HG03575 (cell line): ENCODE measurements at regions not wholly inside any gene's neighbourhood (a gene's known extent, or its start where the extent isn't known, plus 50 kb on each side); places are given as distances from the start of the nearest gene placed in this dataset.

Source experiments
- ATAC-seq: cut with Tn5 transposase; IDR thresholded peaks from one replicate; pipeline ENCODE4 v1.9.1; 2021; ENCODE audit not compliant: unreplicated experiment, insufficient number of reproducible peaks, low FRiP score; ENCODE audit errors: extremely low read depth

DNA sequence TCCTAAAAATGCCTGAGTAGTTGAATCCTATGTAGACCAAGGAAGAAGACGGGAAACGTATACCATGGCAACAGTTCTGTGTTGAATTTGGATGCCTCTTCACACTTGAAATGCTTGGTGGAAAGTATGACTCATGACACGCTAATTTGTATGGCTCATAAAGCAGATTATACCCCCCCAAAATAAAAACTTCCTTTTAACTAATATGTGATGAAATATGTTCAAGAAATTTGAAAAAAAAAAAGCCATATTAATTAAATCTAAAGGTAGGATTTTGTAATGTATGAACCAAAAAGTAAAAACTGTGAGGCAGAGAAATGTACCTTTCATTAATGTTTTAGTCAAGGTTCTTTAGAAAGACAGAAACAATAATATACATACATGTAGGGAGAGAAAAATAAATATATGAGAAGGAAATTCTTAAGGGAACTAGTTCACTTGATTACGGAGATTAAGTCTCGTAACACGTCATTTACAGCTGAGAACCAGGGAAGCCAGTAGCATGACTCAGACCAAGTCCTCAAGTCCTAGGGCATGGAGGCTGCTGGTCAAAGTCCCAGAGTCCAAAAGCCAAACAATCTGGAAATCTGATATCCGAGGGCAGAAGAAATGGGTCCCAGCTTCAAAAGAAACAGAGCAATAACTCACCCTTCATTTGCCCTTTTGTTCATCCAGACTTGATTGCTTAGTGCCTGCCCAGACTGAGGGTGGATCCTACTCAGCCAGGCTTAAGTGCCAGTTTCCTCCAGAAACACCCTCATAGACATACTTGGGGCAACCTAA, 485.1 kb downstream of the SEMA3D start:
- ATAC-seq, result no peak

- no peak for ATAC-seq
Observed at GRCh38 chr7:84700563-84701370, 486.1 kb downstream of the SEMA3D start.

GRCh38 chr7:84697506-84697905, 489.4 kb downstream of the SEMA3D start:
- no peak for ATAC-seq

DNA sequence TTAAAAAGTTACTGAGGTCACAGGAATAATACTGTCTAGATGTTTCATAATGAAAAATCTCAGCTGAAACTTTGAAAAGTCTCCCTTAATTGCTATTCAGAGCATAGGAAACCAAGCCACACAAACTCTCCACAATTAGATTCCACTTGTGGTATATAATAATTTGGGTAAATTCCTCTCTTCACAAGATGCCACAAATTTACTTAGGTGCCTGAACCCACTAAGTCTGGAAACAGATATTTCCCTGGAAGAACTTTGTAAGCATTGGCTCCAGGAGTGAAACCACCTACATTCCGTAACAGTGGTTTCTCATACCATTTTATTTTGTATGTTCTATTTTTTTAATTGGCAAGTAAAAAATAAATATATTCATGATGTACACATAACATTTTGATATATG, 493.4 kb downstream of the SEMA3D start:
- no peak for ATAC-seq

GRCh38 chr7:84688671-84689070, 494.1 kb upstream of the SEMA3A start:
- ATAC-seq, result no peak

- no peak for ATAC-seq
Observed at GRCh38 chr7:84686373-84686772, 491.8 kb upstream of the SEMA3A start.

GRCh38 chr7:84684836-84685480, 490.4 kb upstream of the SEMA3A start:
- ATAC-seq, result no peak

DNA sequence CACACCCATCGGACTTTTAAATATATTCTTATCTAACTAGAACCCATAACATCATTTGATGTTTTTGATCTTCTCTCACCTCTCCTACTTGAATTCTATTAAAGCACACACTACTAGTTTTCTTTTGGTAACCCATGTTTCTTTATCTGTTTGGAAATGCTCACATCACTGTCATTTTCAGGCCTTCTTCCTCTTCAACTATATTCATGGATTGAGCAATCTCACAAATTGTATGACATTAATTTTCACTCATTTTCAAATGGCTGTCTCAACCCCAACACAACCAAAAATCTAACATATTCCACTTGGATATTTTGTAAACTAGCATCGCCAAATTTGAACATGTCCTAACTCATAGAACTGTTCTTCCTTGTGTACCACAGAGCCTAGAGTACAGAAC, 488.0 kb upstream of the SEMA3A start:
- ATAC-seq, result no peak

GRCh38 chr7:84678841-84679240, 484.3 kb upstream of the SEMA3A start:
- ATAC-seq, result no peak

DNA sequence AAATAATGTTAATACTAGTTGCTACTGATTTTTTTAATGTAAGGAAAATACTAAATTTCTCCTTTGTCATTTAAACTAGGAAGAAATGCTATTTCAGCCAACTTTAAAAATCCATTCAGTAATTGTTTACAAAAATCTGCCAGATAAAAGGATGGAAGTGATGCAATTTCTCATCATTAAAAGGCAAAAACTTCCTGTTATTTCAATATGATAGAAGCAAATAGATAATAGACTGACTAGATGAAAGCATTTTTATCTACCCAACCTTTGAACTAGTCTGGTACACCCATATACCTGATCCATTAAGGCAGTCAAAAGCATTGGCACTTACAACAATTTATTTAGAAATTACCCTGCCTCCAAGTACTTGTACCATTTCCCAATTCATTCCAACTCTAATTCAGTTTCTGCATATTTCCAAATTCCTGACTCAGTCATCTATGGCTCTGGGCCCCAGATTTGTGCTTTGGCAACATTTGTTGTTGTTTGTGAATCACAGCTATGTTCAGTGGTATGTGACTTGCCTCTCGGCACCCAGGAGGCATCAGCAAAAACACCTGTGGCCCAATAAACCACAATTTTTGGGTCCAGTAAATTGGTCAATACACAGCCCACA, 482.6 kb upstream of the SEMA3A start:
- no peak for ATAC-seq

DNA sequence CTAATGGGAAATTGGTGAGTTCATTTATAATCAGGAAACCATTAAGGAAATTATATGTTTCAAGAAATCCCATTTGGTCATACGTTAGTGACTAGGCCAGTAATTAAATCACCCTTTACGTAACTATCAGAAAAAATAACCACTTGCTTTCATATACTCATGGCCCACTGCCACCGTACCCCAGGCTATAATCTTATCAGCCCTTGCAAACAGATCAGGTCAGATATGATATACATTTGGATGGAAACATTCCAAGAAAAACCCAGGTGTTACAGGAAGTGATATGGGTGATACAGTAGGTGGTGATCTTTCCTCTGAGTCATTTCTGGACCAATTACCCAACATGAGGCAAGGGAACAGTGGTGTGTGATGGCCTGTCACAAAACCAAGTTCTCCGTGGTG, 481.0 kb upstream of the SEMA3A start:
- ATAC-seq, result no peak

GRCh38 chr7:84674236-84674913, 479.8 kb upstream of the SEMA3A start:
- no peak for ATAC-seq

GRCh38 chr7:84669177-84669732, 474.7 kb upstream of the SEMA3A start:
- ATAC-seq, result no peak

DNA sequence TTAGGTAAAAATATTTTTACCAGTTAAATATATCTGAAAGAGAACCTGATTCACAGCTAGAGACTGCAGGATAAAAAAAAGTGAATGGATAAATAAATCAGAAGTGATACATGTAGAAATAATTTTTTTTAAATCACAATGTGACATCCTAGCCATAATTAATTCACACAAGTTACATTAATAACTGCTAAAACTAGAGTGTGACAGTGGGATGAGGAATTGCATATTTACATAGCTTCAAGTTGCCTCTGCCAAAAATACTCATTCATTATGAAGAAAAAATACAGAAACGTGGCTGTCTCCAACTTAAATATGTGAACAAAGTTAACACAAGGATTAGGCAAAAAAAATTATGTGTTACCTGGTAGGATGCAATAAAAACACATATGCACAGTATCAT, 473.5 kb upstream of the SEMA3A start:
- no peak for ATAC-seq

- ATAC-seq, result no peak
Observed at GRCh38 chr7:84666651-84667050, 472.1 kb upstream of the SEMA3A start.

DNA sequence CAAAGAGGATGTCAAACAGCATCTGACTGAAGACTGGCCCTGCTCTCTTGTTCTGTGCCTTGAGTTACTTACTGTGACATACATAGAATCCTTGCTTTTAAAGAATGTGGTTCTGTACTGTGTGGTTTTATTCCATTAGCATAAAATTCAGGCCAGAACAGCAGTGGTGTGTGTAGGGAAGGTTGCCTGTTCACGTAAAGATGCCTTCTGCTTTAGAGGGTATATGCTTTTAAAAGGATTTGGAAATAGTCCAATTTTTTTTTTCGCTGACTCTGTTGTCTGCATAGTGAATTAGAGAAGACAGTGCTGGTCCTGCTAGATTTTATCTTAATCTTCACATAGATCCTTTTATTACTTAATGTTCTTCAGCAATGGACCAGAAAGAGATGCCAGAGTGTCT, 470.8 kb upstream of the SEMA3A start:
- ATAC-seq, result no peak

GRCh38 chr7:84664626-84665025, 470.0 kb upstream of the SEMA3A start:
- ATAC-seq, result no peak

GRCh38 chr7:84663224-84663623, 468.6 kb upstream of the SEMA3A start:
- ATAC-seq, result no peak

DNA sequence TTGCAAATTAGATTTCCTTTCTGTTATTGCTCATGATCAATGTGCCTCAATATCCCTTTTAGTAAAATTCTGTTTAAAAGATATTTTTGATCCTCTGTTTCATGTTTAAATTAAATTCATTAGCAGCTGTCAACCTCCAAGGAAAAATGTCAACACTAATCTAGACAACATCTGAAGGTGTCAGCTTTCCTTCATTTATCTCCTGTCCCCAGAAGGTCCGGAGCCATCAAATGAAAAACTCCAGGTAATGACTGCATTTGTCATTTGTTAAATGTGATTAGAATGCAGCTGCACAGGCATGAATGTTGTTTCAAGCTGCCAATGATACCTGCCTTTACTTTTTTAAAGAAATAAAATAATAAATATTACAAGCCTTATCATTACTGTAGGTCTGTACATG, 463.7 kb upstream of the SEMA3A start:
- no peak for ATAC-seq
